CD4-positive, alpha-beta T cell treated with Interleukin-2 at 100 ng/mL for 4 hours (primary cell): ENCODE measurements at regions not wholly inside any gene's neighbourhood (a gene's known extent, or its start where the extent isn't known, plus 50 kb on each side); places are given as distances from the start of the nearest gene placed in this dataset.
"Not testable (repeated sequence)": the region's sequence is repeated elsewhere in the genome, so short reads cannot be mapped to it uniquely, and the experiment has no call there.

Source experiments
- DNase-seq: peaks from one replicate; pipeline ENCODE4 v3.0.0-alpha.2; 2020; ENCODE audit warnings: low spot score

DNA sequence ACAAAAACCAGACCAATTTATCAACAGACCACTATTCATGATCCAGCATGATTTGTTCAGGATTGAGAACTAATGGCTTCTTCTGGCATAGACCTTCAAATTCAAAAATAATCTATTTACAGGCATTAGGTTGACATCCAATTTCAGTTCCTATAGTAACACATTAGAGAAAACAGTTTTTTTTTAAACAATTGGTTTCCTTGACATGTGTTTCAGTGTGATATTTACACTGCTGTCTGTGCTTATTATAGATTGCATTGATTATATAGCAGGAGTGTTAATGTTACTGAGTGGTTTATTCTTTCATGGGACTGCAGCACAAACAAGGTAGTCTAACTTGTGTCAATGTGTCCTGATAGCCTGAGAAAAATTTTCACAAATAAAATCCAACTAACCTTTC is 579.3 kb downstream of the PLOD2 start:
- DNase-seq, result no peak

DNA sequence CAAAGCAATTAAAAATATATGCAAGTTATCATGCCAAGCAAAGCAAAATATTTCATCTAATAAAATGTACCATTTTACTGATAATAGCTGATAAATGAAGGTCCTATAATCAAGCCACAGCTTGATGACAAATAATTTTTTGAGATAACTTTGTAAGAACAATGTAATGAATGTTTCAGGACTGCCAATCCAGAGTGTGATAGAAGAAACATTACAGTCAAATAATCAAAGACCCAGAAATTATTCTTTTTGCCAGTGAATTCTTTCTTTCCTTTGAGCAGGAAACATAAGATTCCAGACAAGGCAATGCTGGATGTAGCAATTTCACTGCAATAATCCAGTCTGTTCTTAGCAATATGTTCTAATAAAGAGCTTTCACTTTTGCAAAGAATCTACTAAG is 556.1 kb downstream of the PLOD2 start:
- DNase-seq, result no peak

- DNase-seq, result no peak
Measured at GRCh38 chr3:145620002-145620401, 541.0 kb downstream of the PLOD2 start.

- no peak for DNase-seq
Measured at GRCh38 chr3:145620486-145620885, 540.5 kb downstream of the PLOD2 start.

DNA sequence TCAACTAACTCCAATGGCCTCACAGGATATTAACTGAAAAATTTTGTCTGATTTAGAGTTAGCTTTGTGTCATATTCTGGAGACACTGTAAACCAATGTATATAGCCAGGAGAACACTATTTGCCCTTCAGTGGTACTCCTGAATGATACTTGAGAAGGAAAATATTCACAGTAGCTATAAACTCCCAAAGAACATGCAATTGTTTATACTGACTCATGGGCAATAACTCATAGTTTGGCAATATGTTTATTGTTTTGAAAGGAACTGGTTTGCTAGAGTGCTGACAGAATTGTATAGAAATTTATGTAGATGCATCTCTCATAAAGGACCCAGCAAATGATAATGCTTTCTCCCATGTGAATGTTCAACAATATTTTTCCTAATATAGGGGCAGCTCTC is 537.6 kb downstream of the PLOD2 start:
- DNase-seq, result no peak

- no peak for DNase-seq
Measured at GRCh38 chr3:145628211-145628610, 532.8 kb downstream of the PLOD2 start.

DNA sequence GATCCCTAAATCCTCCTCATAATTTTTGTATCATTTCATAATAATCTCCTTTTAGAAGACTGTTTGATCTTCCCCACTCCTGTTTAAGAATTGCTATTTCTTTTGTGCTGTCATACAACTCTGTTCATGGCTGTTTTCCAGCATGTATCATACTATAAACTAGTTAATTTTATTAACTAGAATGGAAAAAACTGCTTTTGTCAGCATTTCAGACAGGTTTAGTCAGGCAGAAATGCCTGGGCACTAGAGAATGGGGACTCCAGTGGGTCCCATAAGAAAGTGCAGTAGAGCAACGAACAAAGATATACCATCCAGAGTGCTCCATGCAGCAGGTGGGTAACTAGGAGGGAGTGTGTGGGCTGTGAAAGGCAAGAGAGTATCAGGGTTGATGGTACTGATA is 523.9 kb downstream of the PLOD2 start:
- no peak for DNase-seq

GRCh38 chr3:145639003-145639606 is 521.9 kb downstream of the PLOD2 start:
- DNase-seq, result no peak

GRCh38 chr3:145639875-145640274 is 521.1 kb downstream of the PLOD2 start:
- no peak for DNase-seq

- no peak for DNase-seq
Measured at GRCh38 chr3:145648396-145648795, 512.6 kb downstream of the PLOD2 start.

- DNase-seq, result no peak
Measured at GRCh38 chr3:145649368-145649887, 511.6 kb downstream of the PLOD2 start.

GRCh38 chr3:145650170-145650569 is 510.8 kb downstream of the PLOD2 start:
- DNase-seq, result no peak

- no peak for DNase-seq
Measured at GRCh38 chr3:145671121-145671520, 489.9 kb downstream of the PLOD2 start.

- no peak for DNase-seq
Measured at GRCh38 chr3:145673838-145674237, 487.1 kb downstream of the PLOD2 start.

DNA sequence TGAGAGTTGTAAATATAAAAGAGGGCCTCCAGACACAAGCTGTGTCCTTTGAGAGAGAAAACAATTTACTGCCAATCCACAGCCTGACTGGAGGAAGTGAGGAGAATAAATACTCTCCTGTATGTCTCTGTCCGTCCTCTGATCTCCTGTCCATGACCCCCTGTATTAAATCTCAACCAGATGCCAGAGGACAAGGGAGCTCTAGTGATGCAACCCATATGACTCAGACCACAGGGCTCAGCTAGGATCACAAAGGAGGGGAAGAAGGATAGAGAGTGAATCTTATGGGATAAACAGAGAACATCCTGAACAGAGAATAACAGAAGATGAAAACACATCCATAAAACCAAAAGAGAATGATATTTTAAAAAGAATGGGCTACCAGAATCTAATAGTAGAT is 482.6 kb downstream of the PLOD2 start:
- no peak for DNase-seq

DNA sequence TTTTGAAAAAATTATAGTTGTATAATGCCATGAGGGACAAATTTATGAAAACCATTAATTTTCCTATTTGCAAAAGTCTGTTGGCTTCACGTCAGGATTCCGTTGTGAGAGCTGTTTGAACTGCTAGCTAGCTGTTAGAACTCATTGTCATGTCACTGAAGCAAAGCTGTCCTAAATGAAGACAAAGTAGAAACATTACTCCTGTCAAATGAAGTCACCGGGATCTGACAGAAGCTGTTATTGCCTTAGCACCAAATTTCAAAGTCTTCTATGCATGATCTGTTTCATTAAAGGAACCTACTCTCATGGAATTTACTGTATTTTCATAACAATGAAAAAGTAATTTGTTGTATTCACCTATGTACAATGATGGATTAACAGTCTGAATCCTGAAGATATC is 479.8 kb downstream of the PLOD2 start:
- DNase-seq, result no peak

DNA sequence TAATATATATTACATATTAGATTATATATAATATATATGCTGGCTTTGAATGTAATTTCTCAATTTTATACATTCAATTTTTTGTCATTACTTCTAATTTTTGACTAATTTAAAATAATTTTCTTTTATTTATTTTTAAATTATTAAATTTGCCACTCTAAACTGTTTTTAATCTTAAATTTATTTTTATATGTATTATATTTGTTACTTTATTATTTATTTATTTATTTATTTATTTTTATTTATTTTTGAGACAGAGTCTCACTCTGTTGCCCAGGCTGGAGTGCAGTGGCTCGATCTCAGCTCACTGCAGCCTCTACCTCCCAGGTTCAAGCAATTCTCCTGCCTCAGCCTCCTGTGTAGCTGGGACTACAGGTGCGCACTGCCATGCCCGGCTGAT is 473.0 kb downstream of the PLOD2 start:
- not testable (repeated sequence) for DNase-seq

GRCh38 chr3:145692751-145693150 is 468.2 kb downstream of the PLOD2 start:
- no peak for DNase-seq

GRCh38 chr3:145696011-145696410 is 465.0 kb downstream of the PLOD2 start:
- no peak for DNase-seq

GRCh38 chr3:145698250-145698649 is 462.7 kb downstream of the PLOD2 start:
- no peak for DNase-seq

DNA sequence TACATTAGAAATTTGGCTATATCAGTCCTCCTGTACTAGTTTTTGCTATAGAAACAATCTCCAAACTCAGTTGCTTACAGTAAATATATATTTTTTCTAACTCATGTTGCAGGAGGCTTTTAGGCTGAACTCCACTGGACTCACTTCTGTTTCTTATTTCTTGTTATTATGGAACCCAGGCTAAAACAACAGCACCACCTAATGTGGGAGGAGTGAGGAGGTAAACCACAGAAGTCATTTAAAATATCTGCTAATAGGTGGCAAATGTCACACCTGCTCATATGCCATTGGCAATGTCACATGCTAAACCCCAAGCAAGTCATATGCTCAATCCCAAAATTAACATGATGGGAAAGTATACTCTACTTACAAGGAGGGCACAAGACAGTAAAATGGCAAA is 462.2 kb downstream of the PLOD2 start:
- DNase-seq, result no peak

DNA sequence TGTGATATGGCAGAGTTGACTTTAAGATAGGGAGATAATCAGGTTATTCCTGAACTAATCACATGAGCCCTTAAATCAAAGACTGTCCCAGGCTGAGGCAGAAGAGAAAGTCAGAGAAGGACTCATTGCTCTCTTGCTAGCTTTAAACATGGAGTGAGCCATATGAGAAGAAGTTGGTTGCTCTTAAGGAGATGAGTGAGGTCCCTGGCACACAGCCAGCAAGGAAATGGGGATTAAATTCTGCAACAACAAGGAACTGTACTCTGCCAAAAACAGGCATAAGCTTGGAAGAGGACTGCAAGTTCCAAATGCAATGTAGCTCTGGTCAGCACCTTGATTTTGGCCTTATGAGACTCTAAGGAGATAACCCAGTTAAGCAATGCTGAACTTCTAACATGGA is 457.0 kb downstream of the PLOD2 start:
- DNase-seq, result no peak

DNA sequence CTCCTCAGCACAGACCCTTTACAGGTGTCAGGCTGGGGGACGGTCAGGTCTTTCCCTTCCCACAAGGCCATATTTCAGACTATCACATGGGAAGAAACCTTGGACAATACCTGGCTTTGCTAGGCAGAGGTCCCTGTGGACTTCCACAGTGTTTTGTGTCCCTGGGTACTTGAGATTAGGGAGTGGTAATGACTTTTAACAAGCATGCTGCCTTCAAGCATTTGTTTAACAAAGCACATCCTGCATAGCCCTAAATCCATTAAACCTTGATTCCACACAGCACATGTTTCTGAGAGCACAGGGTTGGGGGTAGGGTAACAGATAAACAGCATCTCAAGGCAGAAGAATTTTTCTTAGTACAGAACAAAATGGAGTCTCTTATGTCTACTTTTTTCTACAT is 451.2 kb downstream of the PLOD2 start:
- not testable (repeated sequence) for DNase-seq

DNA sequence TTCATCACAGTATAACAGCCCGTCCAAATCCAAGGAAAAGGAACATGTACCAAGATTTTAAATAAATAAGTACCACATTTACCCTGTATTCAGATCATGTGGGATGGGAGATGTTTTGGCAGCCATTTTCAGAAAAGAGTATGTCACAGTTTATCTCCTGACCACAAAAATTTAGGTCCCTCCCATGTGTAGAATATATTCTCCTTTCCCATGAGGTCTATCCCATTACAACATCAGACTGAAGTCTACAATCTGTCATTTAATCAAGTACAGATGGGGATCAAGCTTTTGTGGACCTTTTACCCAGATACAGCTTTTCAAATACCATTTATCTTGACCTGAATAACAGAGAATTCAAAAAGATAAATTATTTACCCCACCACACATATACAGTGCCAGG is 444.5 kb downstream of the PLOD2 start:
- no peak for DNase-seq

DNA sequence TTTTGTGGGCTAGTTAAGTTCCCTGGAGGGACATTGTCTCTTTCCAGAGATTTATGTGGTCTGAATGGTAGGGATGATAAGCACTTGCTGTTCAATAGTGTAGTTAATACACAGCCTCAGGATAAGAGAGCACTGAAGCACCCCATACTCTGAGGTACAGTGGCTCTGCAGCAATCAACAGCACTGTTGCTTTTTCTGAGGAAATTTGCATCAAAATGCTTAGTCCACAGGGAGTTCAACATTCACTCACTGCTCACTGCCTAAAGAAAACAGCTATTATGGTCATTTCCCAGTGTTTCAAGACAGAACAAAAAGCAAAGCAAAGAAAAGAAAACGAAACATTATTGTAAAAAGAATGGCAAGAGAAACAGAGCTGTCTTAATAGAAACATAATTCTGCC is 441.9 kb downstream of the PLOD2 start:
- no peak for DNase-seq
